OCI-M1 (cell line): ENCODE measurements at regions not wholly inside any gene's neighbourhood (a gene's known extent, or its start where the extent isn't known, plus 50 kb on each side); places are given as distances from the start of the nearest gene placed in this dataset.

Source experiments
- DNase-seq: peaks from one replicate; lab custom pipeline; 2025; lab: John Stamatoyannopoulos, UW

GRCh38 chr1:232555494-232556210 is 74.3 kb downstream of the SIPA1L2 start:
- DNase-seq = no peak

GRCh38 chr1:232554409-232554808 is 75.5 kb downstream of the SIPA1L2 start:
- no peak for DNase-seq

- DNase-seq = no peak
Observed at GRCh38 chr1:232553809-232554208, 76.1 kb downstream of the SIPA1L2 start.

DNA sequence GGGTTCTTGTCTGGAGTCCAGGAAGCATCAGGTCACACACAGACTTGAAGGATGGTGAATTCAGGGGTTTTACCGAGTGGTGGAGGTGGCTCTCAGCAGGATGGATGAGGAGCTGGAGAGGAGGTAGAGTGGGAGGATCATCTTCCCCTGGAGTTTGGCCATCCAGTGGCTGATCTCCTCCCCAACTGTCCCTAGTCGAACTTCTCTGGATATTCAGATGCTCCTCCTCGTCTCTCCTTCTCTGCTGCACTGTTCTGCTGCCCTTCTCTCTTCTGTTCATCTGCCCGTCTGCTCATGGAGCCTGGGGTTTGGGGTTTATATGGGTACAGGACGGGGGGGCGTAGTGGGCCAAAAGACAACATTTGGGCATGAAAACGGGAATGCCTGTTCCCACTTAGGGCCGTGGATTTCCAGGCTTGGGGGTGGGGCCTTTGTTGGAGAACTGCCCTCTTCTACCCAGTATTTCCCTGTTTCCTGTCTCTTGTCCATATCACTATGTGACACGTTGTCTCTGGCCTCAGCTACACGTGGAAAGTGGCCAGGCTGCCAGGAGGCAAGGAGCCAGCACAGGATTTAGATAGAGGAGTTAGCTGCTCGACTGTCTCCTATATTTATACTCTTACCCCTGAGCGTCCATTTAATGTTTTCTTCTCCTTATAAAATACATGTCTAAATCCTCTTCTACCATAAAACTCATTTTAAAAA is 76.7 kb downstream of the SIPA1L2 start:
- DNase-seq = no peak

DNA sequence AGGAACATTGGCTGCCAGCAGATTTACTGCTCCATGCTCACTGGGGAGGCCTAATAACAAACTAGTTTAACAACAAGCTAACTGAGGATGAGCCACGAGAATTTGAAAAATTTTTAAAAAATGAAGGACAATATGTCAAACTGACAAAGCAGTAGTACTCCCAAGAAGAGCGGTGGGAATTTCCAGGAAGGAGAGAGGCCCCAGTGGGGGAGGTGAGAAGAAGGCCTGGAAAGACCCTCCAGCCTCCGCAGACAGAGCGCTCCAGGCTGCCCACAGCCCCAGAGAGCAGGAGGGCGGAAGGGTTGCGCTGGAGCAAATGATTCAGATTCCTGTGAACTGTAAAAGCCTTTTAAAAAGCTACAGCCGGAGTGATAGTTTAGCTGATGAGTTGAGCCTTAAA is 78.5 kb downstream of the SIPA1L2 start:
- DNase-seq = no peak

GRCh38 chr1:232550007-232550406 is 79.9 kb downstream of the SIPA1L2 start:
- DNase-seq = no peak

- DNase-seq = no peak
Observed at GRCh38 chr1:232548691-232549090, 81.2 kb downstream of the SIPA1L2 start.

DNA sequence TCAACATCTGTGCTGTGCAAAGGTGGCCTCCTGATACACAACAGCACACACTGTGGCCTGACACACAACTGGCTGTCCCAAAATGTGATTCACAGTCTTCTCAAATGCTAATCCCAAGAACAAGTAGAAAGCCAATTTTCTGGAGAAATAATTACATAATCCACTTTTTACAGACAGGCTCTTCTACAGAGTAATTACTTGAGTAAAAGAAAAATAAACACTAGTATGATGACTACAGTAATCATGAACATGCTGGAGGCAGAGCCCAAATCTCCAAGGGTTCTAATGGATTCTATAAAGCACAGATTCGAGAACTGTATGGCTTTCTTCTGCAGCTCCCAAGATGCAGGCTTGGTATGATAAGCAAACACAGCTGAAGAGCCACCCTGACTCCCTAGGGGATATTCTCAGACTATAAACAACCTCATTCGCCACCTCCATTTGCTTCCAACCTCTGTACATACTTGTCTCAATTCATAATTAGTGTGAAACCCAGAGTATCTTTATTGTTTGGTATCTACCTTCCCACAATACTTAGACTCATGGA is 81.9 kb downstream of the SIPA1L2 start:
- no peak for DNase-seq

- DNase-seq = no peak
Observed at GRCh38 chr1:232542633-232543593, 87.0 kb downstream of the SIPA1L2 start.

DNA sequence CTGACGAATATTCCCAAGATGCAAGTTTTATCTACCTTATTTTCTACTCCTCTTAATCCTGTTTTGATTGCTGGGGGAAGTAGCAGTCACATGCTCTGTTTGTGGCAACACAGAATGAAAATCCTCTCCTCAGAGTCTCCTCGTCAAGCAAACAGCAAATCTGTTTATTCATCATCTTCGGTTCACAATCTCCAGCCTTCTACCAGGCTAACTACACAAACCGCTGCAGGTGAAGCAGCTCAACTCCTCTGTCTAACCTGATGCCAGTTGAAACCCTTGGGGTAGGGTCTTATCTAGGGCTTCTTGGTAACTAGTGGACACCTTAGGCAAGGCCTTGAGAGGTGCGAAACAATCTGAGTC is 91.0 kb downstream of the SIPA1L2 start:
- no peak for DNase-seq

- DNase-seq = no peak
Observed at GRCh38 chr1:232538224-232538942, 91.5 kb downstream of the SIPA1L2 start.

GRCh38 chr1:232534552-232535517 is 95.1 kb downstream of the SIPA1L2 start:
- no peak for DNase-seq

DNA sequence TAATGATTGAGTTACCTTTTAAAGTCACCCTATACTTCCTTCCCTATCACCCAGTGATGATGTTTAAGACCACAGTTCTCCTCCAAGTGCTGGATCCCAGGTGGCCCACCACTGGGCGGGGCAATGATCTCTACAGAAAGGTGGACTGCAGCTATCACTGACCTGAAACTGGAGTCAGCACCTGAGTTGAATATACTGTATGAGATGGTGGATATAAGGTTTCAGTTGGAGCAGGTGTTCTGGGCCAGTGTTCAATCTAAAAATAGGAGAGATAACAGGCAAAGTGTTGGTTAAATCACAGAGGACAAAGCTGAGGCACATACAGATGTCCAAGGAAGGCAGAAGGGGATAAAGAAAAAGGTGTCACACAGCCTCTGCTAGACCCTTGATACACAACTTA is 96.6 kb downstream of the SIPA1L2 start:
- no peak for DNase-seq

GRCh38 chr1:232532901-232533300 is 97.0 kb downstream of the SIPA1L2 start:
- DNase-seq = no peak

GRCh38 chr1:232531291-232531690 is 98.6 kb downstream of the SIPA1L2 start:
- no peak for DNase-seq

DNA sequence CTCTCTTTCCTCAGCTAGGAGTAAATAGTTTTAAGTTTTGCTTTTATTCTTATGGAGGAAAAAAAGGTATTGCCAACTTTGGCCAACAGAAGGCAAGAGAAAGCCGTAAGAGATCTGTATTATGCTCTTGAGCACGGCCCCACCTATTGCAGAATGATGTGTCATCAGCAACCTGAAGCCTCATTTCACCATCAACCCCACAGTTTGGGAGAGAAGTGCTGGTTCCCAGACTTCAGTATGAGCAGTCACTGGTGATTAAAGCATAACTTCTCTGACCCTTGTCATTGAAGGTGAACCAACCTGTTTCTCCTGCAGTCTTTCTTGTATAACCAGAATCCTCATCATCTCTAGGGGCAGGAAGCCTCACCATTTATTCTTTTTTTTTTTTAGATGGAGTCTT is 100.2 kb downstream of the SIPA1L2 start:
- no peak for DNase-seq

DNA sequence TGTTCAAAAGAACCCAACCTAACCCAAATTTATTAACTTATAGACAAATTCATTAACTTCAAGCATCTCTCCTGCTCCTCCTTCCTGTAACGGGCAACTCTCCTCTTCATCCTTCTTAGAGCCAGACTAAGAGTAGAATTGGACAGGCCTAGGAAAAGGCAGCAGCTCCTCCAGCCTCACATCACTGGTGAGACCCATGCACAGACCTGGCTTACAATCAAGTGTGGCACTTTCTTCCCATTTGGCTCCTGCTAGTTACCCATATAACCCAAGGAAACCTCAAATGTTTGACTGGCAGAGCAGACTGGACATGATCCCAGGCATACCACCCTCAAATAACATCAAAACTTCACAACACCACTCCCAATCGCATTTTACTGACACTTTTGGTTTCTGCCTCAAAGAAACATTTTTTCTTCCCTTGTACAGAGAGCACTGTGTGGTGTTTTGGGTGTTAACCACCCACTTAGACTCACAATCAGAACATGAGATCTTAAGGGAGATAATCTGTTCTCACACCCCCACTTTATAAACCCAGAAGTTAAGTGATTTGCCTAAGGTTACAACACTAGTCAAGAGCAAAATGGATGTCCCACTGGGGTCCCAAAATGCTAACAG is 101.4 kb downstream of the SIPA1L2 start:
- DNase-seq = no peak

DNA sequence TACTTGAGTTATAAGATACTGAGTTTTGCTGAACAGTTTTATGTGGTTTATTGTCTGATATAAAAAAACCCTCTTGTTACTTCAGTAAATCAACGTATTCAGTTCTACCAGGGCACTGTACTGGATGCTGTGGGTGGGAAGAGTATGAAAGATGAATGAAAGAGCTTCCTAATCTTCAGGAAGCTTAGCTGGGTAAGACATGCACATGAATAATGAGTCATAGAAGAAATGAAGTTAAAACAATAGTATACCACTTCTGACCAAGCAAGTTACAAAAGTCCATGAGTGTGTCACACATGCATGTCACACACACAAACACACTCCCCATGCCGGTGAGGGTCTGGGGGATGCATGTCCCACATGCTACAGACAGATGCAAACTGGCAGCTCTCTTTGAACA is 105.9 kb downstream of the SIPA1L2 start:
- DNase-seq = no peak

DNA sequence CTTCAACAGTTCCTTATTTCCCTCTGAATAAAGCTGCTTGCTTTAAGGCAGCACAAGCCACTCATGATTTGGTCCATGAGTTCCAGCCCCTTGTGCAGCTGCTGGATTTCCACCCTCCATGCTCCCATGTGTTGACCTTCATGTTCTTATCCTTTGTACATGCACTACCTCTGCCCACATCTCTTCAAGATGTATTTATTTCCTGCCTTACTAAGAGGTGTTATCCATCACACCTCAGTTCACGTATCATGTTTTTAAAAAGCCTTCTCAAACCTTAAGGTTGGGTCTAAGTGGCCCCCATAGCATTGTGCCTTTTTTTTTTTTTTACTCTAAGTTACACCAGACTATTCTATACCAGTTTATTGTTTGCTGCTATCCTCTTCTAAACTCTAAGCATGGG is 107.7 kb downstream of the SIPA1L2 start:
- DNase-seq = no peak

DNA sequence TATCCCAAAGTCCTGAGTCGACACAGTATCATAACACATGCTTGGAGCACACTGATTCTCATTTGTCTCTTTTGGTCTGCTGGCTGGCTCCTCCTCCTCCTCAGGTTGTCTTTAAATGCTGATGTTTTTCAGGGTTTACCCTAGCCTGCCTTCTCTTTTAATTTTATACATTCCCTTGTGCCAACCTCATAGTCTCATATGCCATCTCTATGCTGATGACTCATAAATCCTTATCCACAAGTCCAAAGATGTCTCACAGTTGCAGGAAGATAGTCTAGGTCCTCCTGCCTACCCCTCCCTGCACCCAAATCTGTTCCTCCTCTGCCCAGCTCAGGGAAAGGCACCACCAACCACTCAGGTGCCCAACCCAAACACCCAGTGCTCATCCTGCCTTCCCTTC is 108.3 kb downstream of the SIPA1L2 start:
- no peak for DNase-seq
